ENCODE measurements at regions not wholly inside any gene's neighbourhood (a gene's known extent, or its start where the extent isn't known, plus 50 kb on each side); places are given as distances from the start of the nearest gene placed in this dataset.

DNA sequence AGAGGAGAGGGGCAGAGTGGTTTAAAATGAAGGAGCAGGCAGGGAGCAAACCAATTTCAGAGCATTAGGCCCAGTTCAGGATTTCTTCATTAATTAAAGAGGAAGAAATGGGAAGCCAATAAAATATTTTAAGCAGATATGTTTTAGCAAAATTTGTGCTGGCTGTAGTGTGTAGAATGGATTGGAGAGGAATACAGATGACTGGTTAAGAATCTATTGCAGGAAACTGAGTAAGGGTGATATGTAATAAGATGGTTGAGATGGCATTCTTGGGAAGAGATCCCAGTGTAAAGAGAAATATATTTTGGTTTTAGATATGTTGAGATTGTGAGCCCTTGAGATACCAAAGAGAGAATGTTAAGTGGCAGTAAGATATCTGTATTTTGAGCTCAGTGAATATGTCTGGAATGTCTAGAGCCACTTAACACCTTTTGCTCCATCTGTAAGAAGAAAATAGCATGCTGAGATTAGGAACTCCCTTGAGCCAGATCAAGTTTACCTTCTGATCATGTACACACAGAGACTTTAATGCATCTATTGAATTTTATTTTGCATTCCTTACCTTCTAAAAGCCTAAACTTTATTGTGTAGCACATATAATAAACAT lies 79.5 kb upstream of the SLC27A6 start:
- TF ChIP-seq EZH2phosphoT487 (IDR thresholded peaks at IDR 0.05; ENCODE audit: borderline replicate concordance, low read depth) (no peak), TAF1 (IDR thresholded peaks at IDR 0.05; ENCODE audit: borderline replicate concordance, low read depth, low read length) (no peak), YY1 (IDR thresholded peaks at IDR 0.05; ENCODE audit: low read depth) (no peak), EP300 (IDR thresholded peaks at IDR 0.05; ENCODE audit: borderline replicate concordance in 1 of 2, low read depth in 1 of 2, low read length in 1 of 2) (no peak), SMC3 (IDR thresholded peaks at IDR 0.05; ENCODE audit: low read depth, low read length) (no peak), GABPA (IDR thresholded peaks at IDR 0.05; ENCODE audit: low read depth) (no peak), MXI1 (IDR thresholded peaks at IDR 0.05; ENCODE audit: low read depth, low read length) (no peak), JUND (IDR thresholded peaks at IDR 0.05) (no peak)
- TF ChIP-seq, protein P1, sequence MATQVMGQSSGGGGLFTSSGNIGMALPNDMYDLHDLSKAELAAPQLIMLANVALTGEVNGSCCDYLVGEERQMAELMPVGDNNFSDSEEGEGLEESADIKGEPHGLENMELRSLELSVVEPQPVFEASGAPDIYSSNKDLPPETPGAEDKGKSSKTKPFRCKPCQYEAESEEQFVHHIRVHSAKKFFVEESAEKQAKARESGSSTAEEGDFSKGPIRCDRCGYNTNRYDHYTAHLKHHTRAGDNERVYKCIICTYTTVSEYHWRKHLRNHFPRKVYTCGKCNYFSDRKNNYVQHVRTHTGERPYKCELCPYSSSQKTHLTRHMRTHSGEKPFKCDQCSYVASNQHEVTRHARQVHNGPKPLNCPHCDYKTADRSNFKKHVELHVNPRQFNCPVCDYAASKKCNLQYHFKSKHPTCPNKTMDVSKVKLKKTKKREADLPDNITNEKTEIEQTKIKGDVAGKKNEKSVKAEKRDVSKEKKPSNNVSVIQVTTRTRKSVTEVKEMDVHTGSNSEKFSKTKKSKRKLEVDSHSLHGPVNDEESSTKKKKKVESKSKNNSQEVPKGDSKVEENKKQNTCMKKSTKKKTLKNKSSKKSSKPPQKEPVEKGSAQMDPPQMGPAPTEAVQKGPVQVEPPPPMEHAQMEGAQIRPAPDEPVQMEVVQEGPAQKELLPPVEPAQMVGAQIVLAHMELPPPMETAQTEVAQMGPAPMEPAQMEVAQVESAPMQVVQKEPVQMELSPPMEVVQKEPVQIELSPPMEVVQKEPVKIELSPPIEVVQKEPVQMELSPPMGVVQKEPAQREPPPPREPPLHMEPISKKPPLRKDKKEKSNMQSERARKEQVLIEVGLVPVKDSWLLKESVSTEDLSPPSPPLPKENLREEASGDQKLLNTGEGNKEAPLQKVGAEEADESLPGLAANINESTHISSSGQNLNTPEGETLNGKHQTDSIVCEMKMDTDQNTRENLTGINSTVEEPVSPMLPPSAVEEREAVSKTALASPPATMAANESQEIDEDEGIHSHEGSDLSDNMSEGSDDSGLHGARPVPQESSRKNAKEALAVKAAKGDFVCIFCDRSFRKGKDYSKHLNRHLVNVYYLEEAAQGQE (IDR thresholded peaks at IDR 0.05; ENCODE audit: low read depth, low read length) = no peak
- TF ChIP-seq, protein P2, sequence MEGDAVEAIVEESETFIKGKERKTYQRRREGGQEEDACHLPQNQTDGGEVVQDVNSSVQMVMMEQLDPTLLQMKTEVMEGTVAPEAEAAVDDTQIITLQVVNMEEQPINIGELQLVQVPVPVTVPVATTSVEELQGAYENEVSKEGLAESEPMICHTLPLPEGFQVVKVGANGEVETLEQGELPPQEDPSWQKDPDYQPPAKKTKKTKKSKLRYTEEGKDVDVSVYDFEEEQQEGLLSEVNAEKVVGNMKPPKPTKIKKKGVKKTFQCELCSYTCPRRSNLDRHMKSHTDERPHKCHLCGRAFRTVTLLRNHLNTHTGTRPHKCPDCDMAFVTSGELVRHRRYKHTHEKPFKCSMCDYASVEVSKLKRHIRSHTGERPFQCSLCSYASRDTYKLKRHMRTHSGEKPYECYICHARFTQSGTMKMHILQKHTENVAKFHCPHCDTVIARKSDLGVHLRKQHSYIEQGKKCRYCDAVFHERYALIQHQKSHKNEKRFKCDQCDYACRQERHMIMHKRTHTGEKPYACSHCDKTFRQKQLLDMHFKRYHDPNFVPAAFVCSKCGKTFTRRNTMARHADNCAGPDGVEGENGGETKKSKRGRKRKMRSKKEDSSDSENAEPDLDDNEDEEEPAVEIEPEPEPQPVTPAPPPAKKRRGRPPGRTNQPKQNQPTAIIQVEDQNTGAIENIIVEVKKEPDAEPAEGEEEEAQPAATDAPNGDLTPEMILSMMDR (IDR thresholded peaks at IDR 0.05) = no peak
